ENCODE measurements at regions not wholly inside any gene's neighbourhood (a gene's known extent, or its start where the extent isn't known, plus 50 kb on each side); places are given as distances from the start of the nearest gene placed in this dataset.

DNA sequence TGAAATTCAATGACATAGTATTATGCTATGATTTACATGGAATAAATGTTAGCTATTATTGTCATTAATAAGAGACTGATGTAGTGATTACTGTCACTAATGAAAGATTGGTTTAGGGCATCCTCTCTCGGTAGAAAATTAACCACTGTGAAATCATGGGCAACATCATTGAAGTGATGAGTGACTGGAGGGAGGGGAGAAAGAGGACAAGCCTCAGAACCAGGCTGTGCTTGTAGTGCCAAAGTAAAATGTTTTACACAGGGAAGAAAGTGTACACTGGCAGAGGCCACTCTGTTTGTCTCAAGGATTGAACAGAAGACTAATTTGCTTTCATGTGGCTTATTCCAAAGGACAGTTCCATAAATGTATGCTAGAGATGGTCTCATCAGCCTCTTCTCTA lies 456.2 kb upstream of the TCF4 start:
- Mint-ChIP-seq H3K9me3 (peaks cover 21% of the 10 kb centered on the region), H3K4me3 (no peak overlapping the region), H3K27ac (no peak overlapping the region), H3K36me3 (no peaks in the 10 kb centered on the region), H3K4me1 (no peaks in the 10 kb centered on the region), H3K27me3 (ENCODE audit: insufficient read depth, low read depth) (peaks cover 6% of the 10 kb centered on the region)
- no peak for DNase-seq (ENCODE audit: low spot score)
- Histone ChIP-seq H2AFZ (replicated peaks) (no peak overlapping the region), H3K27ac (no peak overlapping the region), H3K9me3 (ENCODE audit: low read depth) (peaks cover 11% of the 10 kb centered on the region), H3K27me3 (no peaks in the 10 kb centered on the region), H3F3A (ENCODE audit: low read depth) (no peaks in the 10 kb centered on the region), H3K4me1 (no peaks in the 10 kb centered on the region), H3K4me3 (no peak overlapping the region), H3K9ac (no peak overlapping the region), H3K4me2 (no peak overlapping the region), H3K79me2 (ENCODE audit: low read depth) (no peaks in the 10 kb centered on the region), H3K36me3 (no peaks in the 10 kb centered on the region), H4K20me1 (ENCODE audit: low read depth) (no peaks in the 10 kb centered on the region)
- TF ChIP-seq EZH2phosphoT487 (IDR thresholded peaks at IDR 0.05) (no peak), CTCF (IDR thresholded peaks at IDR 0.05) (no peak), EZH2 (IDR thresholded peaks at IDR 0.05) (no peak)

GRCh38 chr18:56043641-56044061 lies 455.7 kb upstream of the TCF4 start:
- Histone ChIP-seq H3K4me2 (no peak overlapping the region), H3K36me3 (no peaks in the 10 kb centered on the region), H3K4me1 (peaks cover 1% of the 10 kb centered on the region), H3K27ac (no peak overlapping the region), H3K9ac (no peak overlapping the region), H3K4me3 (no peak overlapping the region), H3F3A (ENCODE audit: low read depth) (no peaks in the 10 kb centered on the region), H3K9me3 (ENCODE audit: low read depth) (peaks cover 9% of the 10 kb centered on the region), H2AFZ (replicated peaks) (no peak overlapping the region), H3K79me2 (ENCODE audit: low read depth) (no peaks in the 10 kb centered on the region), H3K27me3 (no peaks in the 10 kb centered on the region), H4K20me1 (ENCODE audit: low read depth) (no peaks in the 10 kb centered on the region)
- Mint-ChIP-seq H3K9me3 (peaks cover 19% of the 10 kb centered on the region), H3K4me3 (no peak overlapping the region), H3K27me3 (ENCODE audit: insufficient read depth, low read depth) (peaks cover 6% of the 10 kb centered on the region), H3K36me3 (no peaks in the 10 kb centered on the region), H3K27ac (no peak overlapping the region), H3K4me1 (no peaks in the 10 kb centered on the region)
- DNase-seq (ENCODE audit: low spot score) = no peak
- no peak for TF ChIP-seq EZH2 (IDR thresholded peaks at IDR 0.05)
- TF ChIP-seq CTCF (IDR thresholded peaks at IDR 0.05) = no peak
- TF ChIP-seq EZH2phosphoT487 (IDR thresholded peaks at IDR 0.05) = no peak

DNA sequence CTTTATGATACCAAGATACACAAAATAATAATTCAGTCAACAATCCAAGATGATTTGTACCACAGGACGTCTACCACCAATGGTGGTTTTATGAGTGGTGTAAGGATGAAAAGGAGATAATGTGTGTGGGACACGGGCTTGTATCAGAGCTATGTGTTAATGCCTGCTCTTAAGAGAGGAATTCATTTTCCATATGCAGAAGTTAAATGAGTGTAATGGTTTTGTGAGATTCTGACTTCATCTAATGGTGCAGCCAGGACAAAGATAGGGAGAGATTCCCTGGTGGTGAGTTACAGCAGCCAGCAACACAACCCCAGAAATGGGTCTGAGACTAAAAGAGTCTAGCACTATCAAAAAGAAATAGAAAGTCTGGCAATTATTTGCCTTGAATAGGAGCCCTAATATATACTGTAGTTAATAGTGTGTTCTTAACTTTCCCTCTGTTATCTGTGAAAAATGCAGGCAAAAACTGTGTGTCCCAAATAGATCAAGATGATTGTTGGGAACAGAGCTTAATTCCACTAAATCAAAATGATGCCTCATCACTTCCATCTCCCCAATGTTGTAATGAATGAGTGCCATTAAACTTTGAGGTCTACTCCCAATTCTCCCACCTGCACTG lies 455.0 kb upstream of the TCF4 start:
- no peak overlapping the region for H3K9ac ChIP-seq
- Mint-ChIP-seq H3K27me3 (ENCODE audit: insufficient read depth, low read depth) (peaks cover 4% of the 10 kb centered on the region), H3K27ac (no peak overlapping the region), H3K4me3 (no peak overlapping the region), H3K4me1 (no peaks in the 10 kb centered on the region), H3K9me3 (peaks cover 14% of the 10 kb centered on the region), H3K36me3 (no peaks in the 10 kb centered on the region)
- H3K27me3 ChIP-seq = no peaks in the 10 kb centered on the region
- TF ChIP-seq EZH2 (IDR thresholded peaks at IDR 0.05) (no peak), CTCF (IDR thresholded peaks at IDR 0.05) (no peak), EZH2phosphoT487 (IDR thresholded peaks at IDR 0.05) (no peak)
- H3K4me3 ChIP-seq = no peak overlapping the region
- H3K4me2 ChIP-seq = no peak overlapping the region
- no peaks in the 10 kb centered on the region for H3K79me2 ChIP-seq (ENCODE audit: low read depth)
- no peak overlapping the region for H3K27ac ChIP-seq
- H3F3A ChIP-seq (ENCODE audit: low read depth) = no peaks in the 10 kb centered on the region
- no peak overlapping the region for H2AFZ ChIP-seq (replicated peaks)
- peaks cover 6% of the 10 kb centered on the region for H3K4me1 ChIP-seq
- no peak for DNase-seq (ENCODE audit: low spot score)
- H3K9me3 ChIP-seq (ENCODE audit: low read depth) = peaks cover 3% of the 10 kb centered on the region
- no peaks in the 10 kb centered on the region for H4K20me1 ChIP-seq (ENCODE audit: low read depth)
- no peaks in the 10 kb centered on the region for H3K36me3 ChIP-seq
